MM.1S (cell line): ENCODE measurements at regions not wholly inside any gene's neighbourhood (a gene's known extent, or its start where the extent isn't known, plus 50 kb on each side); places are given as distances from the start of the nearest gene placed in this dataset.

Experiments used
- DNase-seq: peaks from one replicate; pipeline ENCODE4 v3.0.0-alpha.2; 2015
- H2AFZ ChIP-seq: fragments of 300-600 bp; sonication (generic); 2 replicates; pipeline ENCODE4 v1.6.0; 2016; ENCODE audit warnings: antibody characterized with exemption, low read length
- H3F3A ChIP-seq: fragments of 300-600 bp; sonication (generic); 2 replicates; pipeline ENCODE4 v1.6.1; 2016; ENCODE audit warnings: mild to moderate bottlenecking, antibody characterized with exemption, low read length, moderate library complexity, mixed read lengths; ENCODE audit not compliant: insufficient read depth
- H3K27ac ChIP-seq: fragments of 300-600 bp; sonication (generic); 2 replicates; pipeline ENCODE4 v1.5.1; 2016; ENCODE audit warnings: mild to moderate bottlenecking, low read length
- H3K27me3 ChIP-seq: fragments of 300-600 bp; sonication (generic); replicated peaks from 2 replicates; pipeline ENCODE4 v1.6.0; 2016; ENCODE audit warnings: low read length; ENCODE audit not compliant: insufficient read depth
- H3K36me3 ChIP-seq: fragments of 300-600 bp; sonication (generic); replicated peaks from 2 replicates; pipeline ENCODE4 v1.6.1; 2016; ENCODE audit warnings: mild to moderate bottlenecking, low read length, mixed read lengths; ENCODE audit not compliant: insufficient read depth
- H3K4me1 ChIP-seq: fragments of 300-600 bp; sonication (generic); 2 replicates; pipeline ENCODE4 v1.6.1; 2016; ENCODE audit warnings: low read length, mixed read lengths
- H3K4me2 ChIP-seq: fragments of 300-600 bp; sonication (generic); 2 replicates; pipeline ENCODE4 v1.6.0; 2016; ENCODE audit warnings: low read depth, low read length
- H3K4me3 ChIP-seq: fragments of 300-600 bp; sonication (generic); 2 replicates; pipeline ENCODE4 v1.5.1; 2016; ENCODE audit warnings: low read length, mixed read lengths
- H3K79me2 ChIP-seq: fragments of 300-600 bp; sonication (generic); 2 replicates; pipeline ENCODE4 v1.6.1; 2016; ENCODE audit warnings: mixed run types, low read length, mixed read lengths
- H3K9ac ChIP-seq: fragments of 300-600 bp; sonication (generic); 2 replicates; pipeline ENCODE4 v1.6.1; 2016; ENCODE audit warnings: low read length, mixed read lengths
- H3K9me2 ChIP-seq: fragments of 300-600 bp; sonication (generic); replicated peaks from 2 replicates; pipeline ENCODE4 v1.6.1; 2016; ENCODE audit warnings: mild to moderate bottlenecking, low read length, mixed read lengths; ENCODE audit not compliant: insufficient read depth
- H3K9me3 ChIP-seq: fragments of 300-600 bp; sonication (generic); replicated peaks from 2 replicates; pipeline ENCODE4 v1.6.1; 2016; ENCODE audit warnings: mild to moderate bottlenecking, low read length, mixed read lengths; ENCODE audit not compliant: insufficient read depth
- H4K20me1 ChIP-seq: fragments of 300-600 bp; sonication (generic); 2 replicates; pipeline ENCODE4 v1.6.1; 2016; ENCODE audit warnings: mild to moderate bottlenecking, low read length, moderate library complexity, mixed read lengths; ENCODE audit not compliant: insufficient read depth
- CTCF ChIP-seq: fragments of 300-600 bp; sonication (generic); IDR thresholded peaks from 2 replicates; pipeline ENCODE4 v1.5.1; 2016; ENCODE audit warnings: antibody characterized with exemption, low read length, mixed read lengths
- EZH2 ChIP-seq: fragments of 300-600 bp; sonication (generic); optimal IDR thresholded peaks from 2 replicates; pipeline ENCODE3; 2017; ENCODE audit warnings: low read depth, mild to moderate bottlenecking, antibody characterized with exemption, low read length, mixed read lengths
- EZH2phosphoT487 ChIP-seq: fragments of 300-600 bp; sonication (generic); IDR thresholded peaks from 2 replicates; pipeline ENCODE4 v1.6.1; 2018; ENCODE audit warnings: antibody characterized with exemption, low read length

GRCh38 chr4:1516881-1517480 lies 110.7 kb upstream of the NKX1-1 start:
- Histone ChIP-seq H2AFZ (no peak overlapping the region), H3K27me3 (no peaks in the 10 kb centered on the region), H3K27ac (no peak overlapping the region), H3K9me2 (no peaks in the 10 kb centered on the region), H3K36me3 (no peaks in the 10 kb centered on the region), H3K4me1 (no peaks in the 10 kb centered on the region), H3F3A (no peaks in the 10 kb centered on the region), H3K9me3 (no peaks in the 10 kb centered on the region), H3K4me3 (no peak overlapping the region), H3K4me2 (no peak overlapping the region), H4K20me1 (no peaks in the 10 kb centered on the region), H3K79me2 (no peaks in the 10 kb centered on the region), H3K9ac (no peak overlapping the region)
- DNase-seq: no peak
- TF ChIP-seq CTCF: no peak
- TF ChIP-seq EZH2phosphoT487: no peak
- no peak for TF ChIP-seq EZH2

GRCh38 chr4:1516261-1516660 lies 110.0 kb upstream of the NKX1-1 start:
- H3K27me3 ChIP-seq: 0 out of 2 replicates have a peak, but pooled peaks cover under 1% of the 10 kb centered on the region
- no peak for TF ChIP-seq CTCF
- H4K20me1 ChIP-seq: no peaks in the 10 kb centered on the region
- H3K9me2 ChIP-seq: no peaks in the 10 kb centered on the region
- H2AFZ ChIP-seq: no peak overlapping the region
- no peak for DNase-seq
- no peaks in the 10 kb centered on the region for H3K9me3 ChIP-seq
- H3K4me3 ChIP-seq: no peak overlapping the region
- H3K4me1 ChIP-seq: no peaks in the 10 kb centered on the region
- H3F3A ChIP-seq: no peaks in the 10 kb centered on the region
- no peak overlapping the region for H3K4me2 ChIP-seq
- no peaks in the 10 kb centered on the region for H3K36me3 ChIP-seq
- no peak overlapping the region for H3K27ac ChIP-seq
- H3K9ac ChIP-seq: no peak overlapping the region
- no peaks in the 10 kb centered on the region for H3K79me2 ChIP-seq

- Histone ChIP-seq H3K4me2 (no peak overlapping the region), H3K27ac (no peak overlapping the region)
- DNase-seq: no peak
These were observed 109.5 kb upstream of the NKX1-1 start for GRCh38 chr4:1515763-1516162.

More at GRCh38 chr4:1515763-1516162, 109.5 kb upstream of the NKX1-1 start:
- Histone ChIP-seq H3K4me1 (no peaks in the 10 kb centered on the region), H3K36me3 (no peaks in the 10 kb centered on the region), H3F3A (no peaks in the 10 kb centered on the region), H3K9ac (no peak overlapping the region), H2AFZ (no peak overlapping the region), H4K20me1 (no peaks in the 10 kb centered on the region), H3K9me2 (no peaks in the 10 kb centered on the region), H3K4me3 (no peak overlapping the region), H3K9me3 (no peaks in the 10 kb centered on the region), H3K27me3 (0 out of 2 replicates have a peak, but pooled peaks cover 6% of the 10 kb centered on the region), H3K79me2 (no peaks in the 10 kb centered on the region)
- TF ChIP-seq EZH2 (no peak), CTCF (no peak), EZH2phosphoT487 (no peak)
